ENCODE measurements at regions not wholly inside any gene's neighbourhood (a gene's known extent, or its start where the extent isn't known, plus 50 kb on each side); places are given as distances from the start of the nearest gene placed in this dataset.

DNA sequence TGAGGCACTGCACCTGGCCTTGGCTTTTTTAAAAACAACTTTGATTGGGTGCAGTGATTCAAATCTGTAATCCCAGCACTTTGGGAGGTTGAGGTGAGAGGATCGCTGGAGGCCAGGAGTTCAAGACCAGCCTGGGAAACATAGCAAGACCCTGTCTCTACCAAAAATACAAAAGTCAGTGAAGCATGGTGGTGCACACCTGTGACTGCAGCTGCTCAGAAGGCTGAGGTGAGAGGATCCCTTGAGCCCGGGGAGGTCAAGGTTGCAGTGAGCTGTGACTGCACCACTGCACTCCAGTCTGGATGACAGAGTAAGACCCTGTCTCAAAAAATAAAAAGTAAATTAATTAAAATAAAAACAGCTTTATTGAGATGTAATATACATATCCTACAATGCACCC, 84.9 kb downstream of the NPTX2 start:
- ChIA-PET POLR2A (no interaction called here), CTCF (no interaction called here), RAD21 (ENCODE audit: low non-redundant PET in 1 of 2, low total read pairs in 2 of 2, uncharacterized antibody in 2 of 2, unreplicated experiment in 2 of 2) (no interaction called here)
- H2AFZ ChIP-seq (ENCODE audit: low read depth, low read length, poor library complexity, severe bottlenecking) = no peak overlapping the region
- no peak for DNase-seq (ENCODE audit: low read depth, low spot score)
- H3K27me3 ChIP-seq (ENCODE audit: insufficient read depth, low read length) = 0 out of 2 replicates have a peak, but pooled peaks cover 3% of the 10 kb centered on the region
- no peaks in the 10 kb centered on the region for H4K20me1 ChIP-seq (ENCODE audit: insufficient read depth)
- no peaks in the 10 kb centered on the region for H3K4me1 ChIP-seq (ENCODE audit: control insufficient read depth in 1 of 2, insufficient read depth in 2 of 2, low read length in 2 of 2)
- no peaks in the 10 kb centered on the region for H3K9me2 ChIP-seq (ENCODE audit: insufficient read depth)
- no peaks in the 10 kb centered on the region for H3K9me3 ChIP-seq (ENCODE audit: control insufficient read depth in 1 of 2, insufficient read depth in 1 of 2, low read depth in 1 of 2, low read length in 2 of 2)
- no TSS peak for BruUV-seq (replicated peaks)
- no peak overlapping the region for H3K4me3 ChIP-seq (replicated peaks in 1 of 2; ENCODE audit: low read depth in 1 of 2, low read length in 2 of 2)
- no peak overlapping the region for H3K27ac ChIP-seq (ENCODE audit: low read depth, low read length)
- no peak overlapping the region for H3K4me2 ChIP-seq (ENCODE audit: low read length)
- H3K36me3 ChIP-seq (ENCODE audit: control insufficient read depth in 1 of 2, insufficient read depth in 2 of 2, low read length in 2 of 2) = no peaks in the 10 kb centered on the region
- intact Hi-C loops (cut with micrococcal nuclease) = no loop called here
- no peaks in the 10 kb centered on the region for H3K79me2 ChIP-seq (ENCODE audit: insufficient read depth, low read length)
- no peak overlapping the region for H3K9ac ChIP-seq (ENCODE audit: low read length)
- ATAC-seq = no peak
- TF ChIP-seq TCF7L2 (IDR thresholded peaks at IDR 0.05; ENCODE audit: borderline replicate concordance, extremely low read depth, insufficient read depth, insufficient read length) = no peak
- no peak for TF ChIP-seq RAD21 (IDR thresholded peaks at IDR 0.05; ENCODE audit: low read depth)
- no peak for TF ChIP-seq ZFX (IDR thresholded peaks at IDR 0.05)
- TF ChIP-seq EZH2phosphoT487 (IDR thresholded peaks at IDR 0.05; ENCODE audit: borderline replicate concordance) = no peak
- TF ChIP-seq, protein P1, sequence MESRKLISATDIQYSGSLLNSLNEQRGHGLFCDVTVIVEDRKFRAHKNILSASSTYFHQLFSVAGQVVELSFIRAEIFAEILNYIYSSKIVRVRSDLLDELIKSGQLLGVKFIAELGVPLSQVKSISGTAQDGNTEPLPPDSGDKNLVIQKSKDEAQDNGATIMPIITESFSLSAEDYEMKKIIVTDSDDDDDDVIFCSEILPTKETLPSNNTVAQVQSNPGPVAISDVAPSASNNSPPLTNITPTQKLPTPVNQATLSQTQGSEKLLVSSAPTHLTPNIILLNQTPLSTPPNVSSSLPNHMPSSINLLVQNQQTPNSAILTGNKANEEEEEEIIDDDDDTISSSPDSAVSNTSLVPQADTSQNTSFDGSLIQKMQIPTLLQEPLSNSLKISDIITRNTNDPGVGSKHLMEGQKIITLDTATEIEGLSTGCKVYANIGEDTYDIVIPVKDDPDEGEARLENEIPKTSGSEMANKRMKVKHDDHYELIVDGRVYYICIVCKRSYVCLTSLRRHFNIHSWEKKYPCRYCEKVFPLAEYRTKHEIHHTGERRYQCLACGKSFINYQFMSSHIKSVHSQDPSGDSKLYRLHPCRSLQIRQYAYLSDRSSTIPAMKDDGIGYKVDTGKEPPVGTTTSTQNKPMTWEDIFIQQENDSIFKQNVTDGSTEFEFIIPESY (IDR thresholded peaks at IDR 0.05; ENCODE audit: extremely low read depth, insufficient replicate concordance, low read length) = no peak
- no peak for TF ChIP-seq EGR1 (IDR thresholded peaks at IDR 0.05; ENCODE audit: low read depth)
- TF ChIP-seq, protein P2, sequence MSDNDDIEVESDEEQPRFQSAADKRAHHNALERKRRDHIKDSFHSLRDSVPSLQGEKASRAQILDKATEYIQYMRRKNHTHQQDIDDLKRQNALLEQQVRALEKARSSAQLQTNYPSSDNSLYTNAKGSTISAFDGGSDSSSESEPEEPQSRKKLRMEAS (IDR thresholded peaks at IDR 0.05) = no peak
- TF ChIP-seq, protein P3, sequence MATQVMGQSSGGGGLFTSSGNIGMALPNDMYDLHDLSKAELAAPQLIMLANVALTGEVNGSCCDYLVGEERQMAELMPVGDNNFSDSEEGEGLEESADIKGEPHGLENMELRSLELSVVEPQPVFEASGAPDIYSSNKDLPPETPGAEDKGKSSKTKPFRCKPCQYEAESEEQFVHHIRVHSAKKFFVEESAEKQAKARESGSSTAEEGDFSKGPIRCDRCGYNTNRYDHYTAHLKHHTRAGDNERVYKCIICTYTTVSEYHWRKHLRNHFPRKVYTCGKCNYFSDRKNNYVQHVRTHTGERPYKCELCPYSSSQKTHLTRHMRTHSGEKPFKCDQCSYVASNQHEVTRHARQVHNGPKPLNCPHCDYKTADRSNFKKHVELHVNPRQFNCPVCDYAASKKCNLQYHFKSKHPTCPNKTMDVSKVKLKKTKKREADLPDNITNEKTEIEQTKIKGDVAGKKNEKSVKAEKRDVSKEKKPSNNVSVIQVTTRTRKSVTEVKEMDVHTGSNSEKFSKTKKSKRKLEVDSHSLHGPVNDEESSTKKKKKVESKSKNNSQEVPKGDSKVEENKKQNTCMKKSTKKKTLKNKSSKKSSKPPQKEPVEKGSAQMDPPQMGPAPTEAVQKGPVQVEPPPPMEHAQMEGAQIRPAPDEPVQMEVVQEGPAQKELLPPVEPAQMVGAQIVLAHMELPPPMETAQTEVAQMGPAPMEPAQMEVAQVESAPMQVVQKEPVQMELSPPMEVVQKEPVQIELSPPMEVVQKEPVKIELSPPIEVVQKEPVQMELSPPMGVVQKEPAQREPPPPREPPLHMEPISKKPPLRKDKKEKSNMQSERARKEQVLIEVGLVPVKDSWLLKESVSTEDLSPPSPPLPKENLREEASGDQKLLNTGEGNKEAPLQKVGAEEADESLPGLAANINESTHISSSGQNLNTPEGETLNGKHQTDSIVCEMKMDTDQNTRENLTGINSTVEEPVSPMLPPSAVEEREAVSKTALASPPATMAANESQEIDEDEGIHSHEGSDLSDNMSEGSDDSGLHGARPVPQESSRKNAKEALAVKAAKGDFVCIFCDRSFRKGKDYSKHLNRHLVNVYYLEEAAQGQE (IDR thresholded peaks at IDR 0.05; ENCODE audit: low read depth) = no peak
- TF ChIP-seq CBX3 (IDR thresholded peaks at IDR 0.05; ENCODE audit: low read depth) = no peak
- no peak for TF ChIP-seq ELF1 (IDR thresholded peaks at IDR 0.05; ENCODE audit: borderline replicate concordance, low read depth)
- no peak for TF ChIP-seq POLR2AphosphoS5 (IDR thresholded peaks at IDR 0.05; ENCODE audit: low read depth, low read length)
- no peak for TF ChIP-seq SP1 (IDR thresholded peaks at IDR 0.05; ENCODE audit: low read depth)
- TF ChIP-seq POLR2A (IDR thresholded peaks at IDR 0.05; ENCODE audit: borderline replicate concordance, extremely low read depth, insufficient read depth, insufficient read length) = no peak
- no peak for TF ChIP-seq ZNF274 (IDR thresholded peaks at IDR 0.05; ENCODE audit: low read depth, low read length)
- TF ChIP-seq CEBPB (IDR thresholded peaks at IDR 0.05; ENCODE audit: low read depth) = no peak
- TF ChIP-seq SRF (IDR thresholded peaks at IDR 0.05; ENCODE audit: low read depth) = no peak
- TF ChIP-seq, protein P4, sequence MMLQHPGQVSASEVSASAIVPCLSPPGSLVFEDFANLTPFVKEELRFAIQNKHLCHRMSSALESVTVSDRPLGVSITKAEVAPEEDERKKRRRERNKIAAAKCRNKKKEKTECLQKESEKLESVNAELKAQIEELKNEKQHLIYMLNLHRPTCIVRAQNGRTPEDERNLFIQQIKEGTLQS (IDR thresholded peaks at IDR 0.05) = no peak
- TF ChIP-seq, protein P5, sequence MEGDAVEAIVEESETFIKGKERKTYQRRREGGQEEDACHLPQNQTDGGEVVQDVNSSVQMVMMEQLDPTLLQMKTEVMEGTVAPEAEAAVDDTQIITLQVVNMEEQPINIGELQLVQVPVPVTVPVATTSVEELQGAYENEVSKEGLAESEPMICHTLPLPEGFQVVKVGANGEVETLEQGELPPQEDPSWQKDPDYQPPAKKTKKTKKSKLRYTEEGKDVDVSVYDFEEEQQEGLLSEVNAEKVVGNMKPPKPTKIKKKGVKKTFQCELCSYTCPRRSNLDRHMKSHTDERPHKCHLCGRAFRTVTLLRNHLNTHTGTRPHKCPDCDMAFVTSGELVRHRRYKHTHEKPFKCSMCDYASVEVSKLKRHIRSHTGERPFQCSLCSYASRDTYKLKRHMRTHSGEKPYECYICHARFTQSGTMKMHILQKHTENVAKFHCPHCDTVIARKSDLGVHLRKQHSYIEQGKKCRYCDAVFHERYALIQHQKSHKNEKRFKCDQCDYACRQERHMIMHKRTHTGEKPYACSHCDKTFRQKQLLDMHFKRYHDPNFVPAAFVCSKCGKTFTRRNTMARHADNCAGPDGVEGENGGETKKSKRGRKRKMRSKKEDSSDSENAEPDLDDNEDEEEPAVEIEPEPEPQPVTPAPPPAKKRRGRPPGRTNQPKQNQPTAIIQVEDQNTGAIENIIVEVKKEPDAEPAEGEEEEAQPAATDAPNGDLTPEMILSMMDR (IDR thresholded peaks at IDR 0.05 in 2 of 3, conservative IDR thresholded peaks at IDR 0.05 in 1 of 3; ENCODE audit: borderline replicate concordance in 1 of 3, insufficient read depth in 1 of 3, low read depth in 2 of 3, low read length in 2 of 3) = no peak

Measured in HCT116 (cell line).